ENCODE measurements at regions not wholly inside any gene's neighbourhood (a gene's known extent, or its start where the extent isn't known, plus 50 kb on each side); places are given as distances from the start of the nearest gene placed in this dataset.

DNA sequence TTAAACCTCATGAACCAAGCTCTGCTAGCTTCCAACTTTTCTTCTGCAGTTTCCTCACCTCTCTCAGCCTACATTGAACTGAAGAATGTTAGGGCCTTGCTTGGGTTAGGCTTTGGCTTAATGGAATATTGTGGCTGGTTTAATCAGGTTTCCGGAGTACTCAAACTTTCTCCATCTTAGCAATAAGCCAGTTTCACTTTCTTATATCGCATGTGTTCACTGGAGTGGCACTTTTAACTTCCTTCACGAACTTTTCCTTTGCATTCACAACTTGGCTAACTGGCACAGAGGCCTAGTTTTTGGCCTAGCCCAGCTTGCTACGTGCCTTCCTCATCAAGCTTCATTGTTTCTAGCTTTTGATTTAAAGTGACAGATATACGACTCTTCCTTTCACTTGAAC, 81.0 kb upstream of the MAST4 start:
- H3K36me3 ChIP-seq (ENCODE audit: control insufficient read depth, insufficient read depth, low read length), result no peaks in the 10 kb centered on the region
- CTCF ChIA-PET, result no interaction called here

GRCh38 chr5:66516550-66516949, 79.6 kb upstream of the MAST4 start:
- CTCF ChIA-PET, result interaction anchor here (1.0 kb wide), 2 partner anchors 10 to 13 kb away, joined by 3 read pairs; no protein-coding TSS in a partner anchor
- H3K4me3 ChIP-seq (ENCODE audit: low read depth, low read length), result no peak overlapping the region
- POLR2A ChIA-PET, result no interaction called here
- TF ChIP-seq, protein P1, sequence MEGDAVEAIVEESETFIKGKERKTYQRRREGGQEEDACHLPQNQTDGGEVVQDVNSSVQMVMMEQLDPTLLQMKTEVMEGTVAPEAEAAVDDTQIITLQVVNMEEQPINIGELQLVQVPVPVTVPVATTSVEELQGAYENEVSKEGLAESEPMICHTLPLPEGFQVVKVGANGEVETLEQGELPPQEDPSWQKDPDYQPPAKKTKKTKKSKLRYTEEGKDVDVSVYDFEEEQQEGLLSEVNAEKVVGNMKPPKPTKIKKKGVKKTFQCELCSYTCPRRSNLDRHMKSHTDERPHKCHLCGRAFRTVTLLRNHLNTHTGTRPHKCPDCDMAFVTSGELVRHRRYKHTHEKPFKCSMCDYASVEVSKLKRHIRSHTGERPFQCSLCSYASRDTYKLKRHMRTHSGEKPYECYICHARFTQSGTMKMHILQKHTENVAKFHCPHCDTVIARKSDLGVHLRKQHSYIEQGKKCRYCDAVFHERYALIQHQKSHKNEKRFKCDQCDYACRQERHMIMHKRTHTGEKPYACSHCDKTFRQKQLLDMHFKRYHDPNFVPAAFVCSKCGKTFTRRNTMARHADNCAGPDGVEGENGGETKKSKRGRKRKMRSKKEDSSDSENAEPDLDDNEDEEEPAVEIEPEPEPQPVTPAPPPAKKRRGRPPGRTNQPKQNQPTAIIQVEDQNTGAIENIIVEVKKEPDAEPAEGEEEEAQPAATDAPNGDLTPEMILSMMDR (IDR thresholded peaks at IDR 0.05; ENCODE audit: insufficient read depth, low read depth, low read length), result no peak
- DNase-seq (ENCODE audit: low read depth), result no peak
- no peaks in the 10 kb centered on the region for H3K27me3 ChIP-seq (ENCODE audit: control insufficient read depth, insufficient read depth, low read length)
- no peaks in the 10 kb centered on the region for H3K36me3 ChIP-seq (ENCODE audit: control insufficient read depth, insufficient read depth, low read length)

More for the DNA sequence above, 81.0 kb upstream of the MAST4 start:
- POLR2A ChIA-PET, result no interaction called here
- TF ChIP-seq, protein P1 (IDR thresholded peaks at IDR 0.05; ENCODE audit: insufficient read depth, low read depth, low read length), result no peak
- Histone ChIP-seq H3K4me3 (ENCODE audit: low read depth, low read length) (no peak overlapping the region), H3K27me3 (ENCODE audit: control insufficient read depth, insufficient read depth, low read length) (no peaks in the 10 kb centered on the region)
- no peak for DNase-seq (ENCODE audit: low read depth)

DNA sequence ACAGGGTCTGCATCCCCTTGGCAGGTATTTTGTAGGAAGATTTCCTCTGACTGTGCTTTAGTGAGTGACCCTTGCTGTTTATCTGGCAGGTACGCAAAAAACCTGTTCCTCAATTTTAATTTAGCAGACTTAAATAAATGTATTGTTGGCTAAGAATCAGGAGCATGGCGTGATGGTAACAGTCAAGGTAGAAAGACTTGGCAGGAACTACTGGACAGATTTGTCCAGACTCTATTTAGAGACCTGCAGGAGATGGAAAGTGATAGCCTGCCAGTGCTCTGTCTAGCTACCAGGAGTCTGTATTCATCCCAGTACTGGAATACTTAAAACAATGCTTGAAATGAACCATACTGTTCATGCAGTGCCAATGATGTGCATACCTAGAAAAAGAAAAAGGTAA, 78.8 kb upstream of the MAST4 start:
- Histone ChIP-seq H3K27me3 (ENCODE audit: control insufficient read depth, insufficient read depth, low read length) (no peaks in the 10 kb centered on the region), H3K4me3 (ENCODE audit: low read depth, low read length) (no peak overlapping the region), H3K36me3 (ENCODE audit: control insufficient read depth, insufficient read depth, low read length) (no peaks in the 10 kb centered on the region)
- CTCF ChIA-PET, result interaction anchor here (1.0 kb wide), 1 partner anchor 12 kb away, joined by 3 read pairs; no protein-coding TSS in a partner anchor
- TF ChIP-seq, protein P1 (IDR thresholded peaks at IDR 0.05; ENCODE audit: insufficient read depth, low read depth, low read length), result no peak
- POLR2A ChIA-PET, result no interaction called here
- DNase-seq (ENCODE audit: low read depth), result no peak

- POLR2A ChIA-PET, result no interaction called here
- no peak for DNase-seq (ENCODE audit: low read depth)
- no peaks in the 10 kb centered on the region for H3K27me3 ChIP-seq (ENCODE audit: control insufficient read depth, insufficient read depth, low read length)
- TF ChIP-seq, protein P1 (IDR thresholded peaks at IDR 0.05; ENCODE audit: insufficient read depth, low read depth, low read length), result no peak
- CTCF ChIA-PET, result interaction anchor here (0.6 kb wide), 2 partner anchors 11 to 113 kb away, joined by 3 to 4 read pairs; no protein-coding TSS in a partner anchor
- H3K4me3 ChIP-seq (ENCODE audit: low read depth, low read length), result no peak overlapping the region
- H3K36me3 ChIP-seq (ENCODE audit: control insufficient read depth, insufficient read depth, low read length), result no peaks in the 10 kb centered on the region
Measured at GRCh38 chr5:66518052-66518451, 78.1 kb upstream of the MAST4 start.

DNA sequence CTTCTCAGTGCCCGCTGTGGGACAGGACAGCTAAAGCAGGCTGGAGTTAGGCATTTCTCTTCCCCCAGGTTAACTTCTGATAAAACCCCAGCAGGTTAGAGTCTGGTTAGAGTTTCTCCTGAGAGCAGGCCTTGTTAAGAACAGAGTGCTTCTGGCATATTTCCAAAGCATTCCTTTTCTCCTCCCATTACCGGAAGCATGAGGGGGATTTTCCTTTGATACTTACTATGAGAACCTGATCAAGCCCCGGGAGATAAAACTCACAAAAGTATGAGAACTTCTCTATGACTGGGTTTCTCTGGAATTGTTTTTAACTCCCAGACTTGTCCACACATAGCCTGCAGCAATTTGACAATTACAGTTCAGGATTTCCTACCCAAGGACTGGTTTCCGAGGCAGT, 77.4 kb upstream of the MAST4 start:
- TF ChIP-seq, protein P1 (IDR thresholded peaks at IDR 0.05; ENCODE audit: insufficient read depth, low read depth, low read length), result no peak
- no peaks in the 10 kb centered on the region for H3K36me3 ChIP-seq (ENCODE audit: control insufficient read depth, insufficient read depth, low read length)
- POLR2A ChIA-PET, result no interaction called here
- H3K4me3 ChIP-seq (ENCODE audit: low read depth, low read length), result no peak overlapping the region
- H3K27me3 ChIP-seq (ENCODE audit: control insufficient read depth, insufficient read depth, low read length), result no peaks in the 10 kb centered on the region
- CTCF ChIA-PET, result interaction anchor here (0.6 kb wide), 1 partner anchor 10 kb away, joined by 4 read pairs; no protein-coding TSS in a partner anchor
- DNase-seq (ENCODE audit: low read depth), result no peak

Data from BJ (cell line).